WTC11 (cell line): ENCODE measurements at regions not wholly inside any gene's neighbourhood (a gene's known extent, or its start where the extent isn't known, plus 50 kb on each side); places are given as distances from the start of the nearest gene placed in this dataset.

ENCODE experiments used
- ATAC-seq: fragments of 200-7000 bp; cut with Tn5 transposase; 2 replicates; pipeline ENCODE4 v1.10.0; 2021; ENCODE audit warnings: mild to moderate bottlenecking, moderate library complexity
- CTCF ChIA-PET: fragments of 300-600 bp; sonication (Branson Sonifier 250); formaldehyde crosslinking; loops from one replicate; lab custom pipeline; 2021; ENCODE audit warnings: antibody characterized with exemption; lab: Charles Lee
- POLR2A ChIA-PET: fragments of 350-600 bp; sonication (Branson Sonifier 250); formaldehyde crosslinking; loops from one replicate; lab custom pipeline; 2021; ENCODE audit warnings: antibody characterized with exemption; lab: Charles Lee
- DNase-seq: peaks from one replicate; pipeline ENCODE4 v3.0.0; 2021; ENCODE audit warnings: low spot score
- H3K27ac Mint-ChIP-seq: 2 replicates; pipeline ENCODE4 v1.8.0; 2021; ENCODE audit warnings: mixed read lengths
- H3K27me3 Mint-ChIP-seq: 2 replicates; pipeline ENCODE4 v1.8.0; 2021; ENCODE audit warnings: low read depth, mild to moderate bottlenecking, moderate library complexity, mixed read lengths
- H3K36me3 Mint-ChIP-seq: 2 replicates; pipeline ENCODE4 v1.8.0; 2021; ENCODE audit warnings: mixed read lengths
- H3K4me1 Mint-ChIP-seq: 2 replicates; pipeline ENCODE4 v1.8.0; 2022; ENCODE audit warnings: mixed read lengths
- H3K4me3 Mint-ChIP-seq: 2 replicates; pipeline ENCODE4 v1.8.0; 2021; ENCODE audit warnings: mild to moderate bottlenecking, moderate library complexity, mixed read lengths
- H3K9me3 Mint-ChIP-seq: 2 replicates; pipeline ENCODE4 v1.8.0; 2021; ENCODE audit warnings: mixed read lengths
- CBFB ChIP-seq: sonication (generic); formaldehyde crosslinking; IDR thresholded peaks from 2 replicates; pipeline ENCODE4 v1.8.1; 2022; ENCODE audit warnings: mild to moderate bottlenecking, low read depth, missing genetic modification reagents
- CREB1 ChIP-seq: sonication (generic); formaldehyde crosslinking; IDR thresholded peaks from 2 replicates; pipeline ENCODE4 v1.8.0; 2023; ENCODE audit warnings: mild to moderate bottlenecking, missing genetic modification reagents
- FOXP1 ChIP-seq: sonication (generic); formaldehyde crosslinking; IDR thresholded peaks from 2 replicates; pipeline ENCODE4 v1.8.0; 2022; ENCODE audit warnings: missing genetic modification reagents, mild to moderate bottlenecking, moderate library complexity, borderline replicate concordance
- NR1H2 ChIP-seq: sonication (generic); formaldehyde crosslinking; IDR thresholded peaks from 2 replicates; pipeline ENCODE4 v1.9.0; 2021; ENCODE audit warnings: mild to moderate bottlenecking, moderate library complexity, missing genetic modification reagents
- NR2C2 ChIP-seq: sonication (generic); formaldehyde crosslinking; IDR thresholded peaks from 2 replicates; pipeline ENCODE4 v1.8.0; 2022; ENCODE audit warnings: mild to moderate bottlenecking, missing genetic modification reagents
- RORB ChIP-seq: fragments of 250-450 bp; sonication (Bioruptor Pico); IDR thresholded peaks from 2 replicates; pipeline ENCODE4 v1.9.0; 2021; ENCODE audit warnings: mild to moderate bottlenecking
- SMAD3 ChIP-seq: sonication (generic); formaldehyde crosslinking; IDR thresholded peaks from 2 replicates; pipeline ENCODE4 v1.8.0; 2022; ENCODE audit warnings: missing genetic modification reagents, mild to moderate bottlenecking, borderline replicate concordance
- SMAD4 ChIP-seq: sonication (generic); formaldehyde crosslinking; IDR thresholded peaks from 2 replicates; pipeline ENCODE4 v1.8.0; 2022; ENCODE audit warnings: mild to moderate bottlenecking, missing genetic modification reagents
- TP53 ChIP-seq: sonication (generic); formaldehyde crosslinking; IDR thresholded peaks from 2 replicates; pipeline ENCODE4 v1.8.1; 2023; ENCODE audit warnings: mild to moderate bottlenecking, missing genetic modification reagents
- ZNF138 ChIP-seq: sonication (generic); formaldehyde crosslinking; conservative IDR thresholded peaks from 2 replicates; pipeline ENCODE4 v1.8.1; 2022; ENCODE audit warnings: mild to moderate bottlenecking, moderate library complexity, missing genetic modification reagents
- ZNF317 ChIP-seq: sonication (generic); formaldehyde crosslinking; IDR thresholded peaks from 2 replicates; pipeline ENCODE4 v1.8.1; 2023; ENCODE audit warnings: low read depth, mild to moderate bottlenecking, moderate library complexity, missing genetic modification reagents, borderline replicate concordance
- TF ChIP-seq, protein P1 (sequence below): fragments of 250-450 bp; sonication (Bioruptor Pico); IDR thresholded peaks from 2 replicates; pipeline ENCODE4 v1.9.0; 2021; ENCODE audit warnings: moderate library complexity, mild to moderate bottlenecking, inconsistent platforms, borderline replicate concordance
- TF ChIP-seq, protein P2 (sequence below): sonication (generic); formaldehyde crosslinking; IDR thresholded peaks from 2 replicates; pipeline ENCODE4 v1.8.1; 2023; ENCODE audit warnings: mild to moderate bottlenecking, missing genetic modification reagents, moderate library complexity
- TF ChIP-seq, protein P3 (sequence below): fragments of 250-450 bp; sonication (Bioruptor Pico); IDR thresholded peaks from 2 replicates; pipeline ENCODE4 v1.9.0; 2021; ENCODE audit warnings: mild to moderate bottlenecking, borderline replicate concordance
- TF ChIP-seq, protein P4 (sequence below): sonication (generic); formaldehyde crosslinking; IDR thresholded peaks from 2 replicates; pipeline ENCODE4 v1.8.1; 2023; ENCODE audit warnings: mild to moderate bottlenecking, moderate library complexity, missing genetic modification reagents
- TF ChIP-seq, protein P5 (sequence below): fragments of 250-450 bp; sonication (Bioruptor Pico); conservative IDR thresholded peaks from 2 replicates; pipeline ENCODE4 v1.9.0; 2021; ENCODE audit warnings: mild to moderate bottlenecking
- TF ChIP-seq, protein P6 (sequence below): sonication (generic); formaldehyde crosslinking; IDR thresholded peaks from 2 replicates; pipeline ENCODE4 v1.8.1; 2022; ENCODE audit warnings: mild to moderate bottlenecking, missing genetic modification reagents, moderate library complexity, borderline replicate concordance
- TF ChIP-seq, protein P7 (sequence below): sonication (generic); formaldehyde crosslinking; IDR thresholded peaks from 2 replicates; pipeline ENCODE4 v1.8.1; 2022; ENCODE audit warnings: low read depth, mild to moderate bottlenecking, moderate library complexity, missing genetic modification reagents, borderline replicate concordance
- TF ChIP-seq, protein P8 (sequence below): sonication (generic); formaldehyde crosslinking; IDR thresholded peaks from 2 replicates; pipeline ENCODE4 v1.8.1; 2023; ENCODE audit warnings: mild to moderate bottlenecking, missing genetic modification reagents

DNA sequence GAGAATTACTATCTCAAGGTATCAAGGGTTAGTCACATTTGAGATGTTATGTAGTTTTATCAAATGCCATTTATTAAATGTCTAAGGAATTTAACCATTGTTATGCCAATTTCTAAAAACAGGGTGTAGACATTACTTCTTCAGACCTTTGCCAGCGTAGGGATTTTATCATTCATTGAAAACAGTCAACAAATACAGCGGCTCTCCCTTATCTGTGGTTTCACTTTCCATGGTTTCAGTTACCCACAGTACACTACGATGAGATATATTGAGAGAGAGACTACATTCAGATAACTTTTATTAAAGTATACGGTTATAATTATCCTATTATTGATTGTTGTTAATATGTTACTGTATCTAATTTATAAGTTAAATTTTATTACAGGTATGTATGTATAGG is 234.7 kb downstream of the TMX3 start (continued):
- TF ChIP-seq, protein P1, sequence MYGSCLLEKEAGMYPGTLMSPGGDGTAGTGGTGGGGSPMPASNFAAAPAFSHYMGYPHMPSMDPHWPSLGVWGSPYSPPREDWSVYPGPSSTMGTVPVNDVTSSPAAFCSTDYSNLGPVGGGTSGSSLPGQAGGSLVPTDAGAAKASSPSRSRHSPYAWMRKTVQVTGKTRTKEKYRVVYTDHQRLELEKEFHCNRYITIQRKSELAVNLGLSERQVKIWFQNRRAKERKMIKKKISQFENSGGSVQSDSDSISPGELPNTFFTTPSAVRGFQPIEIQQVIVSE (CRISPR knock-in tag) = no peak
- TF ChIP-seq SMAD4 (CRISPR knock-in tag) = no peak
- no peak for TF ChIP-seq NR1H2 (CRISPR knock-in tag)

DNA sequence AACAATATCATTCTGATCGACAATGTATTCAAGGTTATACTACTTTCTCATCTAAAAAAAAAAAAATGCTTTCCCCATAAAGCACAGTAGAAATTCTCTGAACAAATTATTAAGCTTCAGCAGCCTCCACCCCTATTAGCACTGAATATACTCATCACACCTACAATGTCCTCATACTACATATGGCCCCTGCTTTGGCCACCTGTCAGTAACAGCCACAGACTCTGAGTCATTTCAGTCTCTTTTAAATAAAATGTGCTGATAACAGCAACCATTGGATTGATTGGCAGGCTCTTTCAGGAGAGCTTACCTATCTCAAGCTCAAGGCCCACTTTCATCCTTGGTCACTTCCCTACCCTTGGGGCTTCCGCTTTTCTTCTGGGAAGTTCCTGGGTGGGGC is 236.7 kb downstream of the TMX3 start:
- TF ChIP-seq RORB (CRISPR knock-in tag) (no peak), TP53 (no peak), ZNF317 (CRISPR knock-in tag) (no peak), FOXP1 (CRISPR knock-in tag) (no peak)
- TF ChIP-seq, protein P2, sequence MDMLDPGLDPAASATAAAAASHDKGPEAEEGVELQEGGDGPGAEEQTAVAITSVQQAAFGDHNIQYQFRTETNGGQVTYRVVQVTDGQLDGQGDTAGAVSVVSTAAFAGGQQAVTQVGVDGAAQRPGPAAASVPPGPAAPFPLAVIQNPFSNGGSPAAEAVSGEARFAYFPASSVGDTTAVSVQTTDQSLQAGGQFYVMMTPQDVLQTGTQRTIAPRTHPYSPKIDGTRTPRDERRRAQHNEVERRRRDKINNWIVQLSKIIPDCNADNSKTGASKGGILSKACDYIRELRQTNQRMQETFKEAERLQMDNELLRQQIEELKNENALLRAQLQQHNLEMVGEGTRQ (CRISPR knock-in tag) = no peak
- TF ChIP-seq, protein P3, sequence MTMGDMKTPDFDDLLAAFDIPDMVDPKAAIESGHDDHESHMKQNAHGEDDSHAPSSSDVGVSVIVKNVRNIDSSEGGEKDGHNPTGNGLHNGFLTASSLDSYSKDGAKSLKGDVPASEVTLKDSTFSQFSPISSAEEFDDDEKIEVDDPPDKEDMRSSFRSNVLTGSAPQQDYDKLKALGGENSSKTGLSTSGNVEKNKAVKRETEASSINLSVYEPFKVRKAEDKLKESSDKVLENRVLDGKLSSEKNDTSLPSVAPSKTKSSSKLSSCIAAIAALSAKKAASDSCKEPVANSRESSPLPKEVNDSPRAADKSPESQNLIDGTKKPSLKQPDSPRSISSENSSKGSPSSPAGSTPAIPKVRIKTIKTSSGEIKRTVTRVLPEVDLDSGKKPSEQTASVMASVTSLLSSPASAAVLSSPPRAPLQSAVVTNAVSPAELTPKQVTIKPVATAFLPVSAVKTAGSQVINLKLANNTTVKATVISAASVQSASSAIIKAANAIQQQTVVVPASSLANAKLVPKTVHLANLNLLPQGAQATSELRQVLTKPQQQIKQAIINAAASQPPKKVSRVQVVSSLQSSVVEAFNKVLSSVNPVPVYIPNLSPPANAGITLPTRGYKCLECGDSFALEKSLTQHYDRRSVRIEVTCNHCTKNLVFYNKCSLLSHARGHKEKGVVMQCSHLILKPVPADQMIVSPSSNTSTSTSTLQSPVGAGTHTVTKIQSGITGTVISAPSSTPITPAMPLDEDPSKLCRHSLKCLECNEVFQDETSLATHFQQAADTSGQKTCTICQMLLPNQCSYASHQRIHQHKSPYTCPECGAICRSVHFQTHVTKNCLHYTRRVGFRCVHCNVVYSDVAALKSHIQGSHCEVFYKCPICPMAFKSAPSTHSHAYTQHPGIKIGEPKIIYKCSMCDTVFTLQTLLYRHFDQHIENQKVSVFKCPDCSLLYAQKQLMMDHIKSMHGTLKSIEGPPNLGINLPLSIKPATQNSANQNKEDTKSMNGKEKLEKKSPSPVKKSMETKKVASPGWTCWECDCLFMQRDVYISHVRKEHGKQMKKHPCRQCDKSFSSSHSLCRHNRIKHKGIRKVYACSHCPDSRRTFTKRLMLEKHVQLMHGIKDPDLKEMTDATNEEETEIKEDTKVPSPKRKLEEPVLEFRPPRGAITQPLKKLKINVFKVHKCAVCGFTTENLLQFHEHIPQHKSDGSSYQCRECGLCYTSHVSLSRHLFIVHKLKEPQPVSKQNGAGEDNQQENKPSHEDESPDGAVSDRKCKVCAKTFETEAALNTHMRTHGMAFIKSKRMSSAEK = no peak
- TF ChIP-seq, protein P4, sequence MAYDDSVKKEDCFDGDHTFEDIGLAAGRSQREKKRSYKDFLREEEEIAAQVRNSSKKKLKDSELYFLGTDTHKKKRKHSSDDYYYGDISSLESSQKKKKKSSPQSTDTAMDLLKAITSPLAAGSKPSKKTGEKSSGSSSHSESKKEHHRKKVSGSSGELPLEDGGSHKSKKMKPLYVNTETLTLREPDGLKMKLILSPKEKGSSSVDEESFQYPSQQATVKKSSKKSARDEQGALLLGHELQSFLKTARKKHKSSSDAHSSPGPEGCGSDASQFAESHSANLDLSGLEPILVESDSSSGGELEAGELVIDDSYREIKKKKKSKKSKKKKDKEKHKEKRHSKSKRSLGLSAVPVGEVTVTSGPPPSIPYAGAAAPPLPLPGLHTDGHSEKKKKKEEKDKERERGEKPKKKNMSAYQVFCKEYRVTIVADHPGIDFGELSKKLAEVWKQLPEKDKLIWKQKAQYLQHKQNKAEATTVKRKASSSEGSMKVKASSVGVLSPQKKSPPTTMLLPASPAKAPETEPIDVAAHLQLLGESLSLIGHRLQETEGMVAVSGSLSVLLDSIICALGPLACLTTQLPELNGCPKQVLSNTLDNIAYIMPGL (CRISPR knock-in tag) = no peak
- TF ChIP-seq, all 79 proteins: peak for 0
- Mint-ChIP-seq H3K4me1 (no peaks in the 10 kb centered on the region), H3K4me3 (no peak overlapping the region), H3K36me3 (no peaks in the 10 kb centered on the region), H3K27ac (no peak overlapping the region), H3K27me3 (no peaks in the 10 kb centered on the region), H3K9me3 (peaks cover 5% of the 10 kb centered on the region; the same call in 1 of the 2 replicates)
- no peak for DNase-seq
- no peak for ATAC-seq
- ChIA-PET CTCF (no interaction called here), POLR2A (no interaction called here)

DNA sequence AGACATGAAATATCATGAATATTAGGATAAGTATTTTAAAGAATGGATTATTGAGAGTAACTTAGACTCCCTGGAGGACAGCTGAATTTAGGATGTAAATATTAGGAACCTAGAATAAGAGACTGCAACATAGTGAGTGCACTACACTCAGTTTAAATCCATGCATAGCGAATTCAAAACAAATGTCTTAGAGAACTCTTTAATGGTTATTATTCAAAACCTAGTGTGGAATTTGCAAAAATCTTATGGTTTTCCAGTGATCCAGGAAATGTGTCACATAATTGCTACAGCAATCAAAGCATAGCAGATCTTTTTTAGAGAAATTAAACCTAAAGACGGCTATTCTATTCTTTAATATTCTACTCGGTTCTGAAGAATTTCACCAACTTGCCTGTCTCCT is 239.0 kb downstream of the TMX3 start:
- POLR2A ChIA-PET = no interaction called here
- H3K27me3 Mint-ChIP-seq = no peaks in the 10 kb centered on the region
- H3K4me1 Mint-ChIP-seq = no peaks in the 10 kb centered on the region
- ATAC-seq (no peak), DNase-seq (no peak)
- H3K4me3 Mint-ChIP-seq = no peak overlapping the region
- CTCF ChIA-PET = no interaction called here
- no peak overlapping the region for H3K27ac Mint-ChIP-seq
- H3K36me3 Mint-ChIP-seq = no peaks in the 10 kb centered on the region
- H3K9me3 Mint-ChIP-seq = no peaks in the 10 kb centered on the region
- no peak for TF ChIP-seq ZNF138
- TF ChIP-seq, protein P5, sequence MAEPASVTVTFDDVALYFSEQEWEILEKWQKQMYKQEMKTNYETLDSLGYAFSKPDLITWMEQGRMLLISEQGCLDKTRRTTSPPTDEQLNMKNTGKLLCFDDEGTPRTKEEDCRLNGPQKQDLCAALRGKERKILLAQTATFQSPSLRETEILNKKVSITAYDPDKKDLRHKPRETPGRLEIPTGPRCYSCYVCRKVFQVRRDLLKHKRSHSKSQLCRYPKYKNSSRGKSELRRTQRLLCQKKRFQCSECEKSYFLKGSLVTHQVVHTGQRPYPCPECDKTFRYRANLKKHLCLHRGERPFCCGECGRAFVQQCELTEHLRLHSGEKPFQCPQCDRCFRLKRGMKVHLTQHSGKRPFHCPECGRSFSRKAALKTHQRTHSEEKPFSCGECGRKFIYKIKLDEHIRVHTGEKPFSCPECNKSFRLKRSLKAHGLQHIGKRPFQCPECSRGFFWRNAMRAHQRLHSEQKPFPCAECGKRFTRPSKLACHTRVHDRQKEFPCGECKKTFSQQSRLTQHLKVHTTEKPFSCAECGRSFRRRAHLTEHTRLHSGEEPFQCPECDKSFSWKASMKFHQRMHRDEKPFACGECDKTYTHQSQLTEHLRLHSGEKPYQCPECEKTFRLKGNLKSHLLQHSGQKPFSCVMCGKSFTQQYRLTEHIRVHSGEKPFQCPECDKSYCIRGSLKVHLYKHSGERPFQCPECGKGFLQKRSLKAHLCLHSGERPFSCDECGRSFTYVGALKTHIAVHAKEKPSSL = no peak
- no peak for TF ChIP-seq NR2C2
- TF ChIP-seq, protein P6, sequence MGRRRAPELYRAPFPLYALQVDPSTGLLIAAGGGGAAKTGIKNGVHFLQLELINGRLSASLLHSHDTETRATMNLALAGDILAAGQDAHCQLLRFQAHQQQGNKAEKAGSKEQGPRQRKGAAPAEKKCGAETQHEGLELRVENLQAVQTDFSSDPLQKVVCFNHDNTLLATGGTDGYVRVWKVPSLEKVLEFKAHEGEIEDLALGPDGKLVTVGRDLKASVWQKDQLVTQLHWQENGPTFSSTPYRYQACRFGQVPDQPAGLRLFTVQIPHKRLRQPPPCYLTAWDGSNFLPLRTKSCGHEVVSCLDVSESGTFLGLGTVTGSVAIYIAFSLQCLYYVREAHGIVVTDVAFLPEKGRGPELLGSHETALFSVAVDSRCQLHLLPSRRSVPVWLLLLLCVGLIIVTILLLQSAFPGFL (CRISPR knock-in tag) = no peak
- no peak for TF ChIP-seq CBFB (CRISPR knock-in tag)
- TF ChIP-seq, protein P2 (CRISPR knock-in tag) = no peak
- TF ChIP-seq, protein P7, sequence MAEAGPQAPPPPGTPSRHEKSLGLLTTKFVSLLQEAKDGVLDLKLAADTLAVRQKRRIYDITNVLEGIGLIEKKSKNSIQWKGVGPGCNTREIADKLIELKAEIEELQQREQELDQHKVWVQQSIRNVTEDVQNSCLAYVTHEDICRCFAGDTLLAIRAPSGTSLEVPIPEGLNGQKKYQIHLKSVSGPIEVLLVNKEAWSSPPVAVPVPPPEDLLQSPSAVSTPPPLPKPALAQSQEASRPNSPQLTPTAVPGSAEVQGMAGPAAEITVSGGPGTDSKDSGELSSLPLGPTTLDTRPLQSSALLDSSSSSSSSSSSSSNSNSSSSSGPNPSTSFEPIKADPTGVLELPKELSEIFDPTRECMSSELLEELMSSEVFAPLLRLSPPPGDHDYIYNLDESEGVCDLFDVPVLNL (CRISPR knock-in tag) = no peak
- no peak for TF ChIP-seq CREB1 (CRISPR knock-in tag)
- no peak for TF ChIP-seq SMAD3
- TF ChIP-seq, protein P8, sequence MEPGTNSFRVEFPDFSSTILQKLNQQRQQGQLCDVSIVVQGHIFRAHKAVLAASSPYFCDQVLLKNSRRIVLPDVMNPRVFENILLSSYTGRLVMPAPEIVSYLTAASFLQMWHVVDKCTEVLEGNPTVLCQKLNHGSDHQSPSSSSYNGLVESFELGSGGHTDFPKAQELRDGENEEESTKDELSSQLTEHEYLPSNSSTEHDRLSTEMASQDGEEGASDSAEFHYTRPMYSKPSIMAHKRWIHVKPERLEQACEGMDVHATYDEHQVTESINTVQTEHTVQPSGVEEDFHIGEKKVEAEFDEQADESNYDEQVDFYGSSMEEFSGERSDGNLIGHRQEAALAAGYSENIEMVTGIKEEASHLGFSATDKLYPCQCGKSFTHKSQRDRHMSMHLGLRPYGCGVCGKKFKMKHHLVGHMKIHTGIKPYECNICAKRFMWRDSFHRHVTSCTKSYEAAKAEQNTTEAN = no peak
